HT1080 (cell line): ENCODE measurements at regions not wholly inside any gene's neighbourhood (a gene's known extent, or its start where the extent isn't known, plus 50 kb on each side); places are given as distances from the start of the nearest gene placed in this dataset.

Source experiments
- DNase-seq: peaks from one replicate; pipeline ENCODE4 v3.0.0-alpha.2; 2015; ENCODE audit warnings: low read depth

GRCh38 chr2:189267925-189268579, 88.5 kb upstream of the COL5A2 start:
- DNase-seq: peak; percentile 17

DNA sequence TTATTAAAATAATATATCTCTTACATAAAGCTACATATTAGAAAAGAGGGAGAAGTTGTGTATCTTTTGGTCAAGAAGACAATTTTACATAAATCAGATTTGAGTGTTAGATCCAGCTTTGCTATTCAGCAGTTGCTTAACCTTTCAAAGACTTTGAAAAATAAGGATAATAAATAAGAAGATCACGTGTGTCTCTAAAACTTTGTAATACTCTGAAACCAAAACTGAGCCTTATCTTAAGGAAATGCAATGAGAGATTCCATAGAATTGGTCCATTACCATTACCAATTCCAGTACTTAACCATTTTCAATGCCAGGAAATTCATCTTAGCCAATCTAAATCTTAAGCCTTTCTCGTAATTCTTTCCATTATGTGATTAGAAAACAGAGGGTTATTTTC, 89.2 kb upstream of the COL5A2 start:
- DNase-seq: no peak

- DNase-seq: no peak
These were observed 94.2 kb upstream of the COL5A2 start for GRCh38 chr2:189273734-189274133.

DNA sequence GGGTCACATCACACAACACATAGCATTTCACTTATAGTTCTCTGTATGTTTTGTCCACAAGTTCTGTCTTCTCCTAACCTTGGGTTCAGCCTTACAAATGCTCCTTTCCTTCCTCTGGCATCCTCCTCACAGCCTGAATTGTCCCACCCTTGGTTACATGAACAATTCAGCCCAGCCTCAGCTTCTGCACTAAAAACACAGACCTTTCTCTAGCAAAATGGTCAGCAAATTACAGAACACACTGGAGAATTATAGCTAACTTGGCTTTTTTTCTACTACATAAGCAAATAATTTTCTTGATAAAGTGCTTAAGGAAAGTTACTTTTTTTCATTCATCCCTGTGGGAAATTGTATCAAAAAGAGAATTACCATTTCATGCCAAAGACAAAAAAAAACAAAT, 94.8 kb upstream of the COL5A2 start:
- DNase-seq: no peak

GRCh38 chr2:189276277-189276676, 96.7 kb upstream of the COL5A2 start:
- peak; percentile 79 for DNase-seq

- no peak for DNase-seq
These were observed 101.6 kb upstream of the COL5A2 start for GRCh38 chr2:189281201-189281600.

DNA sequence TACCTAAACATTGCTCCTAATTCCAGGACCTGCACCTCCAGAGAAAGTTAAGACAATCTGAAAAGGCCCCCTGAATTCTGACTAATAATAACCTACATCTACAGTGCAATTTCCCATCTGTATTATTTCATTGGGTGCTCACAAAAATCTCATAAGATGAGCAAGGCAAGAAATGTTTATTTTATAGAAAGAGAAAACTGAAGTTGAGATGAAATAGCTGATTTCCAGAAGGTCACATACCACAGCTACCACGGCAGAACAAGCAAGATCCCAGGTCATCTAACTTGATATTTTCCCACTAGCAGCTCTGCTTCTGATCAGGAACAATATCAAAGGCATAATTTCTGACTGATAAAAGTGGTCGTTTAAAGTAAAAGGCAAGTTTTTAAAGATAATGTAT, 105.8 kb upstream of the COL5A2 start:
- DNase-seq: no peak

- DNase-seq: peak; percentile 74
These were observed 106.5 kb upstream of the COL5A2 start for GRCh38 chr2:189285962-189286645.

GRCh38 chr2:189287363-189287762, 107.8 kb upstream of the COL5A2 start:
- no peak for DNase-seq

DNA sequence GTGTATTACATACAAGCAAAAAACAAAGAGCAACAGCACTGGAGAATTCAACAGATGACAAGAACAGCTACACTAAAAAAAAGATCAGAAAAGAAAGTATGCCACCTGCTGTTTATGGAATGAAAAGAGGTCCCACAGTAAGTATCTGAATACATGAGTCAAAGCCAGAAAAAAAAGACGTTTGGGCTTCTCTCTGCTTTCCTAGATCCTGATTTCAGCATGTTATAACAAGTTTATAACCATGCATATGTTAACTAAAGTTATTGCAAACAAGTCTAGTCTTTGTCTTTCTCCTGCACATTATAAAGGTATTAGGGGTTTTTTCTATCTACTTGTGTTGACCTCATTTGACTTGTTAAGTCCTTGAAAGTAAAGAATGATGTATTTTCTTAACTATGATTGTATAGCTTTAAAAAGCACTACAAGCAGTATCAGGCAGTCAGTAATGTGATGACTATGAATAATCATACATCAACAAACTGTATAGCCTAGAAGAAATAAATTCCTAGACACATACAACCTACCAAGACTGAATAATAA, 108.5 kb upstream of the COL5A2 start:
- peak; percentile 72 for DNase-seq

DNA sequence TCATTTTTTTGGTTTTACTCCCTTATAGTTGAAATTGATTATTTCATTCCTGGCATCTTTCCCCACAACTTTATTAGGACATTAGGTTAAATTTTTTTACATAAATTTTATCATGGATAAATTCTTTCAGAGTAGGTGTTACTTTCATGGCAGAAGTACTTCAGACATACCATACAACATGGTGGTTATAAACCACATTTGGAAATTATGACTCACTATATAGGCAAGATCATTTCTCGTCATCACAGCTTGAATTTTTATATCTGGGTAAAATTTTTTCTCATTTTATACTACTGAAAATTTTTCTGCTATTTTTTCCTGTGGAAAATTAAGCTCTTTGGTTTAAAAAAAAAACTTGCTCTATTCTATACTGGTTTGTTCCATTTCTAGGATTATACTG, 111.9 kb upstream of the COL5A2 start:
- no peak for DNase-seq

DNA sequence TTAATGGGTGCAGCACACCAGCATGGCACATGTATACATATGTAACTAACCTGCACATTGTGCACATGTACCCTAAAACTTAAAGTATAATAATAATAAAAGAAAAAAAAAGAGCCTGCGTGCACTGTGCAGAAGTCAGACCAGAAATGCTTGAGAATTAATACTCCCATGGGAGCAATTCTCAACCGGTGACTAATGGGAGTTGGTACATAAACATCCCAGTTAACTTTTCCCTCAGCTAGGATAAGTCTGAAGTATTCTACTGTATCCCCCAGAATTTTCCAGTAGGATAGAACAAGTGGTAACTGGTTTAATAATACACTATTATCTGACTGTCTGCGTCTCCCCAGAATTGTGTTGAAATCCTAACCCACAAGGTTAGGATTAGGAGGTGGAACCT, 113.6 kb upstream of the COL5A2 start:
- DNase-seq: no peak

GRCh38 chr2:189297446-189297845, 117.9 kb upstream of the COL5A2 start:
- DNase-seq: peak; percentile 59

- no peak for DNase-seq
These were observed 118.5 kb upstream of the COL5A2 start for GRCh38 chr2:189298038-189298437.

DNA sequence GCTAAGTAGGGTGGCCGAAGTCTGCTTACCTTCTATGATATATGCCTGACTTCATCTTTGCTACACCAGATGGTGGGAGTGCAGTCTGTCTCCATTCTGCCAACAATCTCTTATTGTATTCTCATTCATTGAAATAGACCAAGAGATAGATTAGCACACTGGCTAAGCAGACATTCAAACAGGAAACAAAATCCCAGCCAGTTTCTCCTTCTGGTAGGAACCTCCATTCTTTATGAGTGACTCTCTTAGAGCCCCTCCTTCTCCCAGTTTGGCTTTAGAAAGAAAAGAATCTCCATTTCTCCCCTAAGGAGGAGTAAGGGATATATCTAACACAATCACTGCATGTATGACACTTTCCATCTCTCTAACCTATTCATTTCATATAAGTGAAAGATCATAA, 118.9 kb upstream of the COL5A2 start:
- no peak for DNase-seq

- DNase-seq: no peak
These were observed 120.4 kb upstream of the COL5A2 start for GRCh38 chr2:189299974-189300373.

DNA sequence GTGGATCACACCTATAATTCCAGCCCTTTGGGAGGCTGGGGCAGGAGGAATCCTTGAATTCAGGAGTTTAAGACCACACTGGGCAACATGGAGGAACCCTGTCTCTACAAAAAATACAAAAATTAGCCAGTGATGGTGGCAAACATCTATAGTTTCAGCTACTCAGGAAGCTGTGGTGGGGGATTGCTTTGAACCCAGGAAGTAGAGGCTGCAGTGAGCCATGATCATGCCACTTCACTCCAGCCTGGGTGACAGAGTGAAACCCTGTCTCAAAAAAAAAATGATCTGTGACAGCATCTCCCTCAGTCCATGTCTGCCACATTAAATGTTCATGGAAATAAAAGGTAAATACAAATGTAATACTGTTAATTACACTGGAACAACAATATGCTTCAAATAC, 121.4 kb upstream of the COL5A2 start:
- DNase-seq: no peak

GRCh38 chr2:189302274-189302948, 122.8 kb upstream of the COL5A2 start:
- DNase-seq: peak; percentile 26

DNA sequence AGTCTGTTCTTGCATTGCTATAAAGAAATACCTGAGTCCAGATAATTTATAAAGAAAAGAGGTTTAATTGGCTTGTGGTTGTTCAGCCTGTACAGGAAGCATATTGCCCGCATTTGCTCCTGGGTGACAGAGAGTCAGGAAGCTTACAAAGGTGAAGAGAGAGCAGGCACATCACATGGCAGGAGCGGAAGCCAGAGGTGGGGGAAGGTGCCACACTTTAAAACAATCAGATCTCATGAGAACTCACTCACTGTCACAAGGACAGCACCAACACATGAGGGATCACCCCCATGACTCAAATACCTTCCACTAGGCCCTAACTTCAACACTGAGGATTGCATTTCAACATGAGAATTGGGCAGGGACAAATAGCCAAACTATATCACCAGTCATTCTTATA, 124.8 kb upstream of the COL5A2 start:
- no peak for DNase-seq

- DNase-seq: peak; percentile 55
These were observed 125.9 kb upstream of the COL5A2 start for GRCh38 chr2:189305291-189305943.

- DNase-seq: no peak
These were observed 127.0 kb upstream of the COL5A2 start for GRCh38 chr2:189306525-189306924.
